Brain microvascular endothelial cell (primary cell): ENCODE measurements at regions not wholly inside any gene's neighbourhood (a gene's known extent, or its start where the extent isn't known, plus 50 kb on each side); places are given as distances from the start of the nearest gene placed in this dataset.
"Not testable (repeated sequence)": the region's sequence is repeated elsewhere in the genome, so short reads cannot be mapped to it uniquely, and the experiment has no call there.

ENCODE experiments used
- DNase-seq: peaks from one replicate; pipeline ENCODE4 v3.0.0-alpha.2; 2020
- H3K27ac ChIP-seq: fragments of 250-450 bp; sonication (Bioruptor Pico); 2 replicates; pipeline ENCODE4 v1.5.1; 2020; ENCODE audit warnings: mild to moderate bottlenecking, moderate library complexity
- H3K27me3 ChIP-seq: fragments of 250-450 bp; sonication (Bioruptor Pico); replicated peaks from 2 replicates; pipeline ENCODE4 v1.5.1; 2020; ENCODE audit warnings: mild to moderate bottlenecking
- H3K36me3 ChIP-seq: fragments of 250-450 bp; sonication (Bioruptor Pico); replicated peaks from 2 replicates; pipeline ENCODE4 v1.5.1; 2020; ENCODE audit warnings: mild to moderate bottlenecking
- H3K4me3 ChIP-seq: 2 replicates; pipeline ENCODE4 v1.5.1; 2011; ENCODE audit warnings: low read depth, mild to moderate bottlenecking, control low read depth, low read length, moderate library complexity
- in situ Hi-C: cut with HindIII; loops from 2 replicates; pipeline ENCODE4 v1.10.0; 2017; ENCODE audit warnings: low sequenced_read_pairs, low pct_ligation_motif_present
- TF ChIP-seq, protein P1 (sequence below): IDR thresholded peaks from 2 replicates; pipeline ENCODE4 v1.5.1; 2011; ENCODE audit warnings: low read depth, mild to moderate bottlenecking, moderate library complexity, low read length, control low read depth, inconsistent platforms; ENCODE audit errors: missing control alignments

DNA sequence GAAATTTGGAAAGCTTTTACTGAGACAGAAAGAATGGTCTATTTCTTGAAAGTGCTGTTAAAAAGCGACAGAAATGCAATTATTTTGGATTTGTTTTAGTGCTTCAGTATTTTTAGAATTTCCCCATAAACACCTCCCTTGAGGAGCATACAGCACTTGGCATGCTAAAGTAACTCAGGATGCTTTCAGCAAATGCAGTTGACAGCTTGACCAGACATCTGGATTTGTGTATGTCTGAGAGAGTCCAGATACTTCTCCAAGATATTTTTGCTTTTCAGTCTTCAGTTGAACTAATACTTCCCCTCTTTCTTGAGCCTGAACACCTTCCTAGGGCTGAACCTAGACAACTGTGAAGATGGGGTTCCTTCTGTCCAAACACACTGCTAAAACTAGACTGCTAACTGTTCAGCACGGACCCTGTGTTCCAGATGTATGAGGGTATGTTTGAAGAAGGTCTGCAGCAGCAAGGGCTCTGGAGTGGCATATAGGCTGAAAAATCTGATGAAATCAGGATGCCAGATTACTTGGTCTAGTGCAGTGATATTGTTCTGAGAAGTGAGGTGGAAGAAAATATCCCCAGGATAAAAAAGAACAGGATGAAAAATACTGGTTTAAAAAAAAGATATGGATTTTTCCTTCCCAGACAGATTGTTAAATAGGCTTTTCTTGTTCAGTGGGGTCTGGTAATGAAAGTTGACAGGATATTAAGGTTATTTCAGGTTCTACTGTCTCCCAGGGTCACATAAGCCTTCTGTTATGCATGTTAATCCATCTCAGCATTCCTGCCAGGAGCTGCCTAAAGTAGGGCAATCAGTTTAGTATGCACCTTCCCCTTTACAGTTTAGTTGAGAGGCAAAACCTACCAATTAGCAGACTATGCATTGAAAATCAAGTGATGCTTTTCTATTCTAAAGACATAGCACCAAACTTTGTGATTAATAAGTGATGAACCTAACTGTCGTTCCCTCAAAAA, 516.9 kb upstream of the TBL1XR1 start:
- in situ Hi-C loops, result no loop called here
- no peaks in the 10 kb centered on the region for H3K27me3 ChIP-seq
- TF ChIP-seq, protein P1, sequence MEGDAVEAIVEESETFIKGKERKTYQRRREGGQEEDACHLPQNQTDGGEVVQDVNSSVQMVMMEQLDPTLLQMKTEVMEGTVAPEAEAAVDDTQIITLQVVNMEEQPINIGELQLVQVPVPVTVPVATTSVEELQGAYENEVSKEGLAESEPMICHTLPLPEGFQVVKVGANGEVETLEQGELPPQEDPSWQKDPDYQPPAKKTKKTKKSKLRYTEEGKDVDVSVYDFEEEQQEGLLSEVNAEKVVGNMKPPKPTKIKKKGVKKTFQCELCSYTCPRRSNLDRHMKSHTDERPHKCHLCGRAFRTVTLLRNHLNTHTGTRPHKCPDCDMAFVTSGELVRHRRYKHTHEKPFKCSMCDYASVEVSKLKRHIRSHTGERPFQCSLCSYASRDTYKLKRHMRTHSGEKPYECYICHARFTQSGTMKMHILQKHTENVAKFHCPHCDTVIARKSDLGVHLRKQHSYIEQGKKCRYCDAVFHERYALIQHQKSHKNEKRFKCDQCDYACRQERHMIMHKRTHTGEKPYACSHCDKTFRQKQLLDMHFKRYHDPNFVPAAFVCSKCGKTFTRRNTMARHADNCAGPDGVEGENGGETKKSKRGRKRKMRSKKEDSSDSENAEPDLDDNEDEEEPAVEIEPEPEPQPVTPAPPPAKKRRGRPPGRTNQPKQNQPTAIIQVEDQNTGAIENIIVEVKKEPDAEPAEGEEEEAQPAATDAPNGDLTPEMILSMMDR, result no peak
- H3K36me3 ChIP-seq, result no peaks in the 10 kb centered on the region
- no peak overlapping the region for H3K4me3 ChIP-seq
- DNase-seq, result no peak
- H3K27ac ChIP-seq, result no peak overlapping the region

DNA sequence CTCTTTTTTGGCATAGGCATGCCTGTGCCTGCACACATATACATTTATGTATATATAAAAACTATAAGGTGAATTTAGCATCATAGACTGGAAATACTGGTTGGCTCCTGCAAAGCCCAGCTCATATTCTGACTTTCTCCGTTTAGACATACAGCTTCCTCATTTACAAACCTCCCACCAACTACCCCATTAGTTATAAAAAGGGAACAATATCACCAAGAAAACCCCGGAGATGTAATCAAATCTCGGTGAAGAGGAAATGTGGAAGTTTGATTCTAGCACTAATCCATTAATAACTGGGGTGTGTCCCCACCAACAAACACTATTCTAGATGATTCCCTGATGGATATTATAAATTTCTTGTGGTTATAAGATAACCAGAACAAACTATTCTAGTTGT, 517.7 kb upstream of the TBL1XR1 start:
- Histone ChIP-seq H3K27ac (no peak overlapping the region), H3K36me3 (no peaks in the 10 kb centered on the region), H3K4me3 (no peak overlapping the region), H3K27me3 (no peaks in the 10 kb centered on the region)
- TF ChIP-seq, protein P1, result no peak
- in situ Hi-C loops, result no loop called here
- DNase-seq, result no peak

DNA sequence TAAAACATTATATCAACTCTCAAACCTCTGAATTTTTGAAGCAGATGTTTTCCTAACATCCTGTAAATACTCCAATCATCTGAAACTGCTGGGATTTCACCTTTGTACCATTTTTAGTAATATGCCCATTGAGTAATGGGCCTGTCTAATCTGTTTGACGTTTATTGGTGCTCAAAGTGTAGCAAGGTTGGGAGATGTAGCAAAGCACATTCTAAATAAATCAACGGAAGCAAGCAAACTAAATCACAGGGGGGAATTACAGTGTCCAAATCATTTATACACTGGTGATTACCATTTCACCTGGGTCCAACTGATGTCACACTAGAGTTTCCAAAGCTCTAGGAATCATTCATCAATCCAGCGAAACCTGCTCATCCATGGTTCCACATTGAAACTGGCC, 518.7 kb upstream of the TBL1XR1 start:
- in situ Hi-C loops, result no loop called here
- TF ChIP-seq, protein P1, result no peak
- Histone ChIP-seq H3K4me3 (no peak overlapping the region), H3K36me3 (no peaks in the 10 kb centered on the region), H3K27me3 (no peaks in the 10 kb centered on the region), H3K27ac (no peak overlapping the region)
- no peak for DNase-seq

DNA sequence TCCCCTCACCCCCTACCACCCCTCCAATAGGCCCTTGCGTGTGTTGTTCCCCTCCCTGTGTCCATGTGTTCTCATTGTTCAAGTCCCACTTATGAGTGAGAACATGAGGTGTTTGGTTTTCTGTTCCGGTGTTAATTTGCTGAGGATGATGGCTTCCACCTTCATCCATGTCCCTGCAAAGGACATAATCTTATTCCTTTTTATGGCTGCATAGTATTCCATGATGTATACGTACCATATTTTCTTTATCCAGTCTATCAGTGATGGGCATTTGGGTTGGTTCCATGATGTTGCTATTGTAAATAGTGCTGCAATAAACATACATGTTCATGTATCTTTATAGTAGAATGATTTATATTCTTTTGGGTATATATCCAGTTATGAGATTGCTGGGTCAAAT, 523.6 kb upstream of the TBL1XR1 start:
- H3K27ac ChIP-seq, DNase-seq, H3K4me3 ChIP-seq, H3K36me3 ChIP-seq, H3K27me3 ChIP-seq, in situ Hi-C loops: not testable (repeated sequence)

DNA sequence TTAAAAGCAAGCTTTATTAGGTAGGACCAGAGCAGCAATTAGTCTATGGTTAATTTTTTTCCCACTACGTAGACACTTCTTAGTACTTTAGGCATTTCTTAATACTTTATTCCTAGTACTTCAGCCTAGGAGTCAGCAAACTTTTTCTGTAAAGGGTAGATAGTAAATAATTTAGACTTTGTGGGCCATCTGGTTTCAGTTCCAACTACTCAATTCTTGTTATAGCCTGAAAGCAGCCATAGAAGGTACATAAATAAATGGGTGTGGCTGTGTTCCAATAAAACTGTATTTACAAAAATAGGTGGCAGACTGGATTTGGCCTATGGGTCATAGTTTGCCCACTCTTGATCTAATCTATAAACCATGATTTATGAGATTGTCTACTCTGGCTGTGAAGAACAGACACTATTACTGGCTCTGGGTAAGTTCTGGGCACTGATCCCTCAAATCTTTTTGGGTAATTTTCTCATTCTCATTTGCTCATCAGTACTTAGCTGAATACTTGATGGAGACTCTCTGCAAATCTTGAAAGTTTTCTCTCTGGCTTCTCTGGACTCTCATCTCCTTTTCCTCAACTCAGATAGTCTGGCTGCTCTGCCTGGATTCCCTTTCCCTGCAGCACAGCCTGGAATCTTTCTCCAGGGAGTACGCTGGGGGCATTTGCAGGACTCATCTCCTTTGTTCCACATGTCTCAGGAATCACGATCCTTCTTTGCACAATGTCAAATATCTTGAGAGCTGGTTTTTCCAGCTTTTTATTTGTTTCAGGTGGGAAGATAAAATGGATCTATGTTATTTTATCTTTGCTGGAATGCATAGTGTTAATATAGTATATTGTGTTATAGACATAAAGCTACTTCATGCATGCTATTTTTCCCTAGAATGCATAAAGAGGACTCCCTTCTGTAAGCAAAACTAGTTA, 524.8 kb upstream of the TBL1XR1 start:
- TF ChIP-seq, protein P1, result no peak
- Histone ChIP-seq H3K27ac (no peak overlapping the region), H3K27me3 (no peaks in the 10 kb centered on the region), H3K4me3 (no peak overlapping the region), H3K36me3 (no peaks in the 10 kb centered on the region)
- in situ Hi-C loops, result no loop called here
- DNase-seq, result no peak
